HCT116 (cell line): ENCODE measurements at regions not wholly inside any gene's neighbourhood (a gene's known extent, or its start where the extent isn't known, plus 50 kb on each side); places are given as distances from the start of the nearest gene placed in this dataset.

ENCODE experiments used
- CTCF ChIP-seq, 3 experiments: fragments of 200-600 bp in 1 of 3; sonication (generic) in 1 of 3; IDR thresholded peaks in 2 of 3; conservative IDR thresholded peaks in 1 of 3; 2 replicates each; pipeline ENCODE4 v1.5.1; 2012 to 2017; ENCODE audit warnings: low read depth in 2 of 3, low read length in 2 of 3, antibody characterized with exemption in 1 of 3, borderline replicate concordance in 1 of 3, control low read depth in 1 of 3, mild to moderate bottlenecking in 1 of 3, mixed read lengths in 1 of 3, mixed run types in 1 of 3, moderate library complexity in 1 of 3; ENCODE audit not compliant: insufficient read depth in 1 of 3
- EGR1 ChIP-seq: IDR thresholded peaks from 2 replicates; pipeline ENCODE4 v1.6.1; 2012; ENCODE audit warnings: low read depth
- EZH2 ChIP-seq: fragments of 200-600 bp; sonication (generic); IDR thresholded peaks from 2 replicates; pipeline ENCODE4 v1.6.1; 2017; ENCODE audit warnings: antibody characterized with exemption, mixed run types
- JUND ChIP-seq: IDR thresholded peaks from 2 replicates; pipeline ENCODE4 v1.6.1; 2012
- MAX ChIP-seq: IDR thresholded peaks from 2 replicates; pipeline ENCODE4 v1.6.1; 2012
- POLR2A ChIP-seq: IDR thresholded peaks from 2 replicates; pipeline ENCODE4 v1.7.0; 2011; ENCODE audit warnings: borderline replicate concordance; ENCODE audit not compliant: insufficient read depth, insufficient read length; ENCODE audit errors: extremely low read depth
- POLR2AphosphoS5 ChIP-seq: IDR thresholded peaks from 2 replicates; pipeline ENCODE4 v1.6.1; 2011; ENCODE audit warnings: mild to moderate bottlenecking, low read depth, low read length, moderate library complexity
- RAD21 ChIP-seq: IDR thresholded peaks from 2 replicates; pipeline ENCODE4 v1.6.1; 2012; ENCODE audit warnings: low read depth, mild to moderate bottlenecking
- YY1 ChIP-seq: IDR thresholded peaks from 2 replicates; pipeline ENCODE4 v1.6.1; 2011; ENCODE audit warnings: low read length, low read depth, moderate library complexity, mild to moderate bottlenecking; ENCODE audit not compliant: insufficient replicate concordance; ENCODE audit errors: extremely low read depth
- ZFX ChIP-seq: fragments of 450-650 bp; IDR thresholded peaks from 2 replicates; pipeline ENCODE4 v1.6.1; 2017
- ZNF274 ChIP-seq: fragments of 200-500 bp; sonication (Bioruptor generic); IDR thresholded peaks from 2 replicates; pipeline ENCODE4 v1.6.1; 2014; ENCODE audit warnings: mild to moderate bottlenecking, low read depth, low read length, inconsistent platforms
- TF ChIP-seq, protein P1 (sequence below): IDR thresholded peaks from 2 replicates; pipeline ENCODE4 v1.6.1; 2012; ENCODE audit warnings: low read depth

DNA sequence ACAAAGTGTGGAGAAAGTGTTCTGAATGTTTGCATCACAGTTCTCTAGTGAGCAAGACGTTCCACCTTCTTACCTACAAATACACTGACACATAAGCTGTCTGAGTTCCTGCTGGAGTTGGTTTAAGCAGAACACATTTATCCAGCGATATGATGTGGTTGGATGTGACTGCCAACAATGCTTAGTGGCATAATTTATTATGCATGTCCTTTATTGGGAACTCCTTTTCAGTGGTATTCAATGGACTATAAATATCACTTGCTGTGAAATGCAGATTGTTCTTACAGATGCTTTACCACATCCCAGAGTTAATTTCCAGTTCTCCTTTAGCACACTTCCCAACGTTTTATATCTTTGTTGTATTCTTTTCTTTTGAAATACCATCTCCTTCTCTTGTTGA is 222.2 kb downstream of the LURAP1L start:
- TF ChIP-seq POLR2A (no peak), CTCF (IDR thresholded peaks at IDR 0.05 in 2 of 3, conservative IDR thresholded peaks at IDR 0.05 in 1 of 3; ENCODE audit: borderline replicate concordance in 1 of 3, insufficient read depth in 1 of 3, low read depth in 2 of 3, low read length in 2 of 3) (no peak), EZH2 (no peak), ZNF274 (no peak), JUND (no peak), MAX (no peak), EGR1 (no peak), YY1 (no peak), RAD21 (no peak), POLR2AphosphoS5 (no peak), ZFX (no peak)
- TF ChIP-seq, protein P1, sequence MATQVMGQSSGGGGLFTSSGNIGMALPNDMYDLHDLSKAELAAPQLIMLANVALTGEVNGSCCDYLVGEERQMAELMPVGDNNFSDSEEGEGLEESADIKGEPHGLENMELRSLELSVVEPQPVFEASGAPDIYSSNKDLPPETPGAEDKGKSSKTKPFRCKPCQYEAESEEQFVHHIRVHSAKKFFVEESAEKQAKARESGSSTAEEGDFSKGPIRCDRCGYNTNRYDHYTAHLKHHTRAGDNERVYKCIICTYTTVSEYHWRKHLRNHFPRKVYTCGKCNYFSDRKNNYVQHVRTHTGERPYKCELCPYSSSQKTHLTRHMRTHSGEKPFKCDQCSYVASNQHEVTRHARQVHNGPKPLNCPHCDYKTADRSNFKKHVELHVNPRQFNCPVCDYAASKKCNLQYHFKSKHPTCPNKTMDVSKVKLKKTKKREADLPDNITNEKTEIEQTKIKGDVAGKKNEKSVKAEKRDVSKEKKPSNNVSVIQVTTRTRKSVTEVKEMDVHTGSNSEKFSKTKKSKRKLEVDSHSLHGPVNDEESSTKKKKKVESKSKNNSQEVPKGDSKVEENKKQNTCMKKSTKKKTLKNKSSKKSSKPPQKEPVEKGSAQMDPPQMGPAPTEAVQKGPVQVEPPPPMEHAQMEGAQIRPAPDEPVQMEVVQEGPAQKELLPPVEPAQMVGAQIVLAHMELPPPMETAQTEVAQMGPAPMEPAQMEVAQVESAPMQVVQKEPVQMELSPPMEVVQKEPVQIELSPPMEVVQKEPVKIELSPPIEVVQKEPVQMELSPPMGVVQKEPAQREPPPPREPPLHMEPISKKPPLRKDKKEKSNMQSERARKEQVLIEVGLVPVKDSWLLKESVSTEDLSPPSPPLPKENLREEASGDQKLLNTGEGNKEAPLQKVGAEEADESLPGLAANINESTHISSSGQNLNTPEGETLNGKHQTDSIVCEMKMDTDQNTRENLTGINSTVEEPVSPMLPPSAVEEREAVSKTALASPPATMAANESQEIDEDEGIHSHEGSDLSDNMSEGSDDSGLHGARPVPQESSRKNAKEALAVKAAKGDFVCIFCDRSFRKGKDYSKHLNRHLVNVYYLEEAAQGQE: no peak
